KMS-11 (cell line): ENCODE measurements at regions not wholly inside any gene's neighbourhood (a gene's known extent, or its start where the extent isn't known, plus 50 kb on each side); places are given as distances from the start of the nearest gene placed in this dataset.

Source experiments
- H2AFZ ChIP-seq: fragments of 200-600 bp; sonication (generic); 2 replicates; pipeline ENCODE4 v1.6.1; 2016; ENCODE audit warnings: antibody characterized with exemption, mixed run types, low read depth
- H3K27ac ChIP-seq: fragments of 200-600 bp; sonication (generic); 2 replicates; pipeline ENCODE4 v1.6.1; 2016; ENCODE audit warnings: mild to moderate bottlenecking, mixed run types
- H3K27me3 ChIP-seq: fragments of 200-600 bp; sonication (generic); 2 replicates; pipeline ENCODE4 v1.6.1; 2017; ENCODE audit warnings: mild to moderate bottlenecking, low read depth, mixed run types, moderate library complexity; ENCODE audit not compliant: insufficient read depth
- H3K36me3 ChIP-seq: fragments of 200-600 bp; sonication (generic); 2 replicates; pipeline ENCODE4 v1.6.1; 2017; ENCODE audit warnings: mild to moderate bottlenecking, mixed run types; ENCODE audit not compliant: insufficient read depth
- H3K4me1 ChIP-seq: fragments of 200-600 bp; sonication (generic); 2 replicates; pipeline ENCODE4 v1.6.1; 2016; ENCODE audit warnings: mild to moderate bottlenecking, low read depth, mixed run types; ENCODE audit not compliant: poor library complexity, severe bottlenecking
- H3K4me2 ChIP-seq: fragments of 200-600 bp; sonication (generic); 2 replicates; pipeline ENCODE4 v1.7.0; 2016; ENCODE audit warnings: mild to moderate bottlenecking, mixed run types
- H3K4me3 ChIP-seq: fragments of 200-600 bp; sonication (generic); IDR thresholded peaks from 2 replicates; pipeline ENCODE4 v1.6.1; 2017; ENCODE audit warnings: low read depth, low read length, mixed read lengths; ENCODE audit not compliant: insufficient read depth
- H3K79me2 ChIP-seq: fragments of 200-600 bp; sonication (generic); 2 replicates; pipeline ENCODE4 v1.6.1; 2016; ENCODE audit warnings: low read depth, mixed run types; ENCODE audit not compliant: insufficient read depth
- H3K9ac ChIP-seq: fragments of 200-600 bp; sonication (generic); 2 replicates; pipeline ENCODE4 v1.6.1; 2016; ENCODE audit warnings: mild to moderate bottlenecking, mixed run types
- H4K20me1 ChIP-seq: fragments of 200-600 bp; sonication (generic); 2 replicates; pipeline ENCODE4 v1.6.1; 2016; ENCODE audit warnings: mild to moderate bottlenecking, mixed run types; ENCODE audit not compliant: insufficient read depth
- TF ChIP-seq, protein P1 (sequence below): fragments of 200-600 bp; sonication (generic); conservative IDR thresholded peaks from 2 replicates; pipeline ENCODE4 v1.6.1; 2017; ENCODE audit warnings: low read depth, mild to moderate bottlenecking, antibody characterized with exemption, low read length, moderate library complexity, mixed read lengths

DNA sequence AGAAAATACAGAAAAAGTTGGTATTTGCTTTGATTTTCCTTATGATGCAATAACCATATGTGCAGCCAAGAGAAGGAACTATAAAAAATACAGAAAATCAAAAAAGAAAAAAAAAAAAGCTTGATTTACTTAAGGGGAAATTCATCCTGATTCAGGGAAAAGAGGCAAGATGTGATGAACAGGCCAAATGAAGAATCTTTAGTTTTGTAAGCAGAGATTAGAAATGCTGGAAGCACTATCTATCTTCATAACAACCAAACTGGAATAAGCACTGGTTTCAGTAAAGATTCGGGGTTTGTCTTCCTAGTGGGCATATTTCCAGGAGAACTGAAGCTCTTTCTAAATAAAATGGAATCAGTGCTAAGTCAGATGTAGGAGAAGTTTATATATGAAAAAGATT lies 82.9 kb upstream of the KCNIP4 start:
- no peaks in the 10 kb centered on the region for H3K79me2 ChIP-seq
- H3K4me3 ChIP-seq = no peak overlapping the region
- no peak overlapping the region for H3K27ac ChIP-seq
- TF ChIP-seq, protein P1, sequence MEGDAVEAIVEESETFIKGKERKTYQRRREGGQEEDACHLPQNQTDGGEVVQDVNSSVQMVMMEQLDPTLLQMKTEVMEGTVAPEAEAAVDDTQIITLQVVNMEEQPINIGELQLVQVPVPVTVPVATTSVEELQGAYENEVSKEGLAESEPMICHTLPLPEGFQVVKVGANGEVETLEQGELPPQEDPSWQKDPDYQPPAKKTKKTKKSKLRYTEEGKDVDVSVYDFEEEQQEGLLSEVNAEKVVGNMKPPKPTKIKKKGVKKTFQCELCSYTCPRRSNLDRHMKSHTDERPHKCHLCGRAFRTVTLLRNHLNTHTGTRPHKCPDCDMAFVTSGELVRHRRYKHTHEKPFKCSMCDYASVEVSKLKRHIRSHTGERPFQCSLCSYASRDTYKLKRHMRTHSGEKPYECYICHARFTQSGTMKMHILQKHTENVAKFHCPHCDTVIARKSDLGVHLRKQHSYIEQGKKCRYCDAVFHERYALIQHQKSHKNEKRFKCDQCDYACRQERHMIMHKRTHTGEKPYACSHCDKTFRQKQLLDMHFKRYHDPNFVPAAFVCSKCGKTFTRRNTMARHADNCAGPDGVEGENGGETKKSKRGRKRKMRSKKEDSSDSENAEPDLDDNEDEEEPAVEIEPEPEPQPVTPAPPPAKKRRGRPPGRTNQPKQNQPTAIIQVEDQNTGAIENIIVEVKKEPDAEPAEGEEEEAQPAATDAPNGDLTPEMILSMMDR = no peak
- H2AFZ ChIP-seq = no peak overlapping the region
- no peaks in the 10 kb centered on the region for H3K36me3 ChIP-seq
- H3K9ac ChIP-seq = no peak overlapping the region
- H4K20me1 ChIP-seq = no peaks in the 10 kb centered on the region
- H3K4me1 ChIP-seq = no peaks in the 10 kb centered on the region
- H3K27me3 ChIP-seq = no peaks in the 10 kb centered on the region
- H3K4me2 ChIP-seq = no peak overlapping the region

GRCh38 chr4:22030881-22031280 lies 82.3 kb upstream of the KCNIP4 start:
- H3K9ac ChIP-seq = no peak overlapping the region
- H3K4me1 ChIP-seq = no peaks in the 10 kb centered on the region
- H4K20me1 ChIP-seq = no peaks in the 10 kb centered on the region
- no peak overlapping the region for H3K27ac ChIP-seq
- H3K36me3 ChIP-seq = no peaks in the 10 kb centered on the region
- H3K27me3 ChIP-seq = no peaks in the 10 kb centered on the region
- no peak overlapping the region for H3K4me2 ChIP-seq
- TF ChIP-seq, protein P1 = no peak
- H3K79me2 ChIP-seq = no peaks in the 10 kb centered on the region
- H3K4me3 ChIP-seq = no peak overlapping the region
- H2AFZ ChIP-seq = no peak overlapping the region

DNA sequence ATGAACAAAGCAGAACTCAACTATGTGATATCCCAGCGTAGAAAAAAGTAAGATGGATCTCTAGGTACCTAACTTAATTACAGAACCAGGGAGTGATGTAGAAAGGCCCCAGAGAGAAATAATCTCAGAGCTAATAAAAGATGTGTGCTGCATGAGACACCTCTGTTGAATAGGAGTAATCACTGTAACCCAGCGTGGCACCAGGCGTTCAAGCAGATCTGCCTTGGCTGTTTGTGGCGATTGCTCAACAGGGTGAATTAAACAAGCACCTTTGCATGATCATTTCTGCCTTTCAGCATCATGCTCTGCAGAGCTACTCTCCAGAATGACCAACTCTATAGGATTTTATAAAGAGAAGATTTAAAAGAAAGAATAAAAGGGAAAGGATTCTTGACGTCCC lies 81.7 kb upstream of the KCNIP4 start:
- no peaks in the 10 kb centered on the region for H3K27me3 ChIP-seq
- H3K4me3 ChIP-seq = no peak overlapping the region
- TF ChIP-seq, protein P1 = no peak
- H2AFZ ChIP-seq = no peak overlapping the region
- H3K27ac ChIP-seq = no peak overlapping the region
- no peak overlapping the region for H3K9ac ChIP-seq
- H3K79me2 ChIP-seq = no peaks in the 10 kb centered on the region
- no peaks in the 10 kb centered on the region for H3K4me1 ChIP-seq
- H3K36me3 ChIP-seq = no peaks in the 10 kb centered on the region
- H4K20me1 ChIP-seq = no peaks in the 10 kb centered on the region
- H3K4me2 ChIP-seq = no peak overlapping the region

DNA sequence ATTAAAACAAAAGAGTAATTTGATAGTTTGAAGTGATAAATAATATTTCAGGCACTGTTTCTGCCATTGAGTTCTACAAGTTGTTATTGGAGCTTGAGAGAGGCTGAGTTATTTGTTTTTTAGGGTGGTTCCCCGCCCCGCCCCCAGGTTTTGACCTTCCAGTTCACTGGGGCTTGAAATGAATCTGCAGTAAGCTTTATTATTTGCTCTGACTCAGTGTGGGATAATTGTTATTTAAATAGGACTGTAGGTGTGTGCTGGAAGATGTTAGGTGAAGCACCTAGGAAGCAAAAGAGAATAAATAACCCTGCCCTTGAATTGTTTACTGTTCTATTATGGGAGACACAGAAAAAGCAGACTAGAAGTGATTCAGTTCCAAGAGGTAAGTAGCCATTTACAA lies 81.2 kb upstream of the KCNIP4 start:
- H3K4me3 ChIP-seq = no peak overlapping the region
- H3K4me2 ChIP-seq = no peak overlapping the region
- no peak overlapping the region for H3K9ac ChIP-seq
- no peaks in the 10 kb centered on the region for H3K36me3 ChIP-seq
- H4K20me1 ChIP-seq = no peaks in the 10 kb centered on the region
- H3K27me3 ChIP-seq = no peaks in the 10 kb centered on the region
- H3K79me2 ChIP-seq = no peaks in the 10 kb centered on the region
- no peak overlapping the region for H3K27ac ChIP-seq
- H3K4me1 ChIP-seq = no peaks in the 10 kb centered on the region
- H2AFZ ChIP-seq = no peak overlapping the region
- TF ChIP-seq, protein P1 = no peak

- TF ChIP-seq, protein P1 = no peak
- no peak overlapping the region for H3K4me2 ChIP-seq
- H3K27ac ChIP-seq = no peak overlapping the region
- no peak overlapping the region for H2AFZ ChIP-seq
- no peak overlapping the region for H3K4me3 ChIP-seq
- H4K20me1 ChIP-seq = no peaks in the 10 kb centered on the region
- no peaks in the 10 kb centered on the region for H3K79me2 ChIP-seq
- H3K9ac ChIP-seq = no peak overlapping the region
- no peaks in the 10 kb centered on the region for H3K4me1 ChIP-seq
- H3K36me3 ChIP-seq = no peaks in the 10 kb centered on the region
- no peaks in the 10 kb centered on the region for H3K27me3 ChIP-seq
Measured at GRCh38 chr4:22021106-22021505, 72.5 kb upstream of the KCNIP4 start.
